Glomerular visceral epithelial cell (primary cell): ENCODE measurements at regions not wholly inside any gene's neighbourhood (a gene's known extent, or its start where the extent isn't known, plus 50 kb on each side); places are given as distances from the start of the nearest gene placed in this dataset.
"Not testable (repeated sequence)": the region's sequence is repeated elsewhere in the genome, so short reads cannot be mapped to it uniquely, and the experiment has no call there.

Experiments
- DNase-seq: peaks from one replicate; pipeline ENCODE4 v3.0.0-alpha.2; 2016; ENCODE audit errors: extremely low spot score

DNA sequence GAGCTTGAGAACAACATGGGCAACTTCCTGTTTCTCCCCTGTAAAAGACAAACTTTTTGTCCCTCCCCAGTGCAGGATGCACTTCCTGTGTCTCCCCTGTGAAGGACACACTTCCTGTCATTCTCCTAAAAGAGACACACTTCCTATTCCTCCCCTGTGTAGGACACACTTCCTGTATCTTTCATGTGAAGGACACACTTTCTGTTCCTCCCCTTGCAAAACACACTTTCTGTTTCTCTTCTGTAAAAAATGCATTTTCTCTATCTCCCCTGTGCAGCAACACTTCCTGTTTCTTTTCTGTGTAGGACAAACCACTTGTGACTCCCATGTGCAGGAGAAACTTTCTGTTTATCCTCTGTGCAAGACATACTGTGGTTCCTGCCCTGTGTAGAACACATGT lies 488.6 kb upstream of the USP9Y start:
- DNase-seq: no peak

GRCh38 chrY:12215564-12216022 lies 485.4 kb upstream of the USP9Y start:
- DNase-seq: no peak

DNA sequence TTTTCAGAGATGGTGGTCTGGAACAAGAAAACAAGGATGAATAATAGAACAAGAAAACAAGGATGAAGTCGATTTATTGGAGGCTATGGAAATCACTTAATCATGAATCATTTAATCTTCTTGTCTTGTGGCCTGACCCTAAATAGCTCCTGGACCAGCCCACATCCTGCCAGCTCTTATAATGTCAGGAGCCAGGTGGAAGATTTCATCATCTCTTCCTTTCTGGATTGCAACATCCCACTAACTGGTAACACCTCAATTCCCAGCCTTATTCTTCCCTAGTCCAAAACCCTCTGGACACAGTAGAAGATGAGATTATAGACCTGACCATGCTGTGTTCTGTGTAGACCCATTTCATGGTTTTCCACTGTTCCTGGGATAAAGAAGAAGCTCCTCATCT lies 470.1 kb upstream of the USP9Y start:
- no peak for DNase-seq

DNA sequence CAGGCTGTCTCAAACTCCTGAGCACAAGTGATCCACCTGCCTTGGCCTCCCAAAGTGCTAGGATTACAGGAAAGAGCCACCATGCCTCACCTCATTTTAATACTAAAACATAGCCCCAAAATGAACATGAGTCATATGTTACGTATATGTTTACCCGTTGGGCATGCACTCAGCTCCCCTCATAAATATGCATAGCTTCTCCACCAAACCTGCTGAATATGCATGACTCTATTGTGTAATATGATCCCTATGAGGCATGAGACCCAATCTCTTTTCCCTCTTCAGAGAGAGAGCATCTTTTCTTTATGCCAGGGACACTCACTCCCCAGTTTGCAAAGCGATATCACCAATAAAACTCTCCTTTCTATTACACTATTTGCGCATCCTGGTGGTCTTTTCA lies 464.6 kb upstream of the USP9Y start:
- DNase-seq: no peak

- DNase-seq: not testable (repeated sequence)
Measured at GRCh38 chrY:12240326-12240725, 460.7 kb upstream of the USP9Y start.

- DNase-seq: no peak
Measured at GRCh38 chrY:12244146-12244545, 456.9 kb upstream of the USP9Y start.

DNA sequence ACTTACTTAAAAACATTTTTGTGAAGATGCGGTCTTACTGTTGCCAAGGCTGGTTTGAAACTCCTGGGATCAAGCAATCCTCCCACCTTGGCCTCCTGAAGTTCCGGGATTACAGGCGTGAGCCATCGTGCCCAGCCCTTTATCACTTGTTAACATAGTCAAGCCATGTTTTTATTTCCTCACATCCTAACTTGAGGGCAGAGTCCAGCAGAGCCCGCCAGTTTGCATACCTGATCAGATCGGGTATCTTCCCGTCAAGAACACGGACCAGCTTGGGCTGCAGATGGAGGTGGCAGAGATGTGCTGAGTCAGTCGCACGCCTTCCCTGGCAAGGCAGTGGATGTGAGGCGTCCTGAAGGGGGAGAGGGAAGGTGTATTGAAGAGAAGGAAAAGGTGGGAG lies 447.3 kb upstream of the USP9Y start:
- no peak for DNase-seq

DNA sequence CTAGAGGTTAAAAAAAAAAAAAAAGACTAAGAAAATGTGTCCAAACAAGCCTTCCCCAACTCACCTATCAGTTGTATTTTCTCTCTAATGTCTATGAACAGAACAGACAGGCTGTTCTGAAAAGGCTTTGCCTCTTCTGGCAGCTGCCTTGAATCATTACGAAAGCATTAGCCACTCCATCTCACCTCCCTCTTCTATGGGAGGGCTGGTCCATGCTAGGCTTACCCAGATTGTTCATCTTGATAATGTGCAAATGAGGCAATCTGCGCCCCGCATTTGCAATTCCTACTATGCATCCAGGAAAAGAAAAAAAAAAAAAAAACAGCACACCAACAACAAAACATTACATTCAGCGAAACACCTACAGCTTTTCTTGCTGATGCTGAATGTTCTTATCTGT lies 429.9 kb upstream of the USP9Y start:
- no peak for DNase-seq

GRCh38 chrY:12285608-12286007 lies 415.4 kb upstream of the USP9Y start:
- no peak for DNase-seq

DNA sequence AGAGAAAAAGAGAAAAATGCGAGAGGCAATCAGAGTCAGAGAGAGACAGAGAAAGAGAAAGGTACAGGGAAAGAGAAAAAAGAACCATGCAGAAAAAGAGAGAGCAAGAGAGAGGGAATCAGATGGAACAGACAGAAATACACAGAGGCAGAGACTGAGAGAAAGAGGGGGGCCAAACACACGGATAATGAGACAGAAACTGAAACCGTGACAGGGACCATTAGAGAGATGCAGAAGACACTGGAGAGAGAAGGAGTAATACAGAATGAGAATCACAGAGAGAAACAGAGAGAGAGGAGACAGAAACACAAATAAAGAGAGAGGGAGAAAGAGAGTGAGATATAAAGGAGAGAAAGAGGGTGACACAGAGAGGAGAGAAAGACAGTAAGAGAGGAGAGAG lies 412.1 kb upstream of the USP9Y start:
- no peak for DNase-seq

DNA sequence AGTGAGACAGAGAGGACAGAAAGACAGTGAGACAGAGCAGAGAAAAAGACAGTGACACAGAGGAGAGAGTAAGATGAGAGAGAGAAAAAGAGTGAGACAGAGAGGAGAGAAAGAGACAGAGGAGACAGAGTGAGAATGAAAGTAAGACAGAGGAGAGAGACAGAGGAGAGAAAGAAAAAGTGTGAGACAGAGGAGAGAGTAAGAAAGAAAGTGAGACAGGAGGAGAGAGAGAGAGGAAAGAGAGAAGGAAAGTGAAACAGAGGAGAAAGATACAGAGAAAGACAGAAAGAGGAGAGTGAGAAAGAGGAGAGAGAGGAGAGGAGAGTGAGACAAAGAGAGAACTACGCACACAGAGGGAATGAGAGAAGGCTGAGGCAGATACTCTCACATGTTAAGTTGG lies 411.6 kb upstream of the USP9Y start:
- no peak for DNase-seq

DNA sequence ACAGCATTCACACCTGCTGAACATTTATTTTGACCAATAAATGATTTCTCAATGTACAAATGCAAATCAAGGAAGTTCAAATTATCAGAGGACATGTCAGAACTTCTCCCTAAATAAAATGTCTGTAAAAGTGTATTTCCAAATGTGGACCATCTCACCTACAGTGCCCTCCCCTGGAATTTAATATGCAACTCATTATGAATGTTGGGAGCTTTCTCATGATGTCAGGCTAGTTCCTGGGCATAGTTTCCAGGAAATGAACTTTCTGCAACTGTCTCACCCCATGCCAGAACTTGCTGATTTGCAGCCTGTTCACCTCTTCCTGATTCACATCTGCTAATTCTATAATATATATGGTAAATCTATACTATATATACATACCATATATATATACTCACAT lies 408.5 kb upstream of the USP9Y start:
- no peak for DNase-seq

DNA sequence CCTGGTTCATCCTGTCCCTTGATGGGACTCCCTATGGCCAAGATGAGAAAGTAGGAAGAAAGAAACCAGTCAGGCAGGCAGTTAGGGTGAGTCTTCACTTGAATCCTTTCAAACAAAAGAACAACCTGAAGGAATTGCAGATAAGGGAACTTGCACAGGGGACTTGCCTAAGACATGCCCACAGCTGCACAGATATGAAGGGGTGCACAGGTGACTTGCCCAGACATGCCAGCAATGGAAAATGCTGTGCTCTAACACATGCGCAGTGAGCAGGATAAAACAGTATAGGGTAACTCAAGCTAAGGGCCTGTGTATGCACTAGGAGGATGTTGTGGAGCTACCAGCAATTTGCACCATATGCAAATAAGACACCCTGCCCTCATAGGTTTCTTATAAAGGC lies 404.6 kb upstream of the USP9Y start:
- DNase-seq: no peak

GRCh38 chrY:12299796-12300195 lies 401.2 kb upstream of the USP9Y start:
- DNase-seq: not testable (repeated sequence)

DNA sequence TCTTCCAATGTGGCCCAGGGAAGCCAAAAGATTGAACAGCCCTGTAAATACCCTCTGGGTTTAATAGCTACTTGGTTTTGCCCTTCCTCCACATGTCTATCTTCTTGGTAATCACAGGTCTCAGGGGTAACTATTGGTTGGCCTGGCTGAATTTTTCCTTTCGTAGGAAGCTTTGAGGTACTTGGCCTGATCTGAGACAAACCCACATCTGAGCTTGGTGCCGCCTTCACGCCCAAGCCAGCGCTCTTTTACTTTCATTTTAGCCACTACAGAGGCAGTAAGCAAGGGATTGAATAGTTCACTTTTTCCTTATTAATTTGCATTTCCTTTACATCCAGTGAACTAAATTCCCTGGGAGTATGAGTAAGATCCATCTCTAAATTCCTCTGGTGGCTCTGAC lies 397.6 kb upstream of the USP9Y start:
- DNase-seq: no peak

- no peak for DNase-seq
Measured at GRCh38 chrY:12305456-12305855, 395.6 kb upstream of the USP9Y start.

DNA sequence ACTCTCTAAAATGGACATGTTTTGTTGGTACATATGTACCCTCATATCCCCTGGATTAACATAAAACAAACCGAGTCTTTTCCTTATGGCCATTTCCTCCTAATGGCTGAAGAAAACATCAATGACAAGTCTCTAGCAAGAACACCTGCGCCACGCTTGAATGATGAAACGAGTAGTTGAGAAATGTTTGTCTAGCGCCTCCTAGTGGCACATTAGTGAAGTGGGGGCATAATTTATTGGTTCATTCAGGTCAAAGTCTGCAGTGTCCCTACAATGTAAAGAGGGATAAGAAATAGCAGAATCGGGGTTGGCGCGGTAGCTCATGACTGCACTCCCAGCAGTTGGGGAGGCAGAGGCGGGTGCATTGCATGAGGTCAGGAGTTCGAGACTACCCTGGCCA lies 391.8 kb upstream of the USP9Y start:
- DNase-seq: no peak

DNA sequence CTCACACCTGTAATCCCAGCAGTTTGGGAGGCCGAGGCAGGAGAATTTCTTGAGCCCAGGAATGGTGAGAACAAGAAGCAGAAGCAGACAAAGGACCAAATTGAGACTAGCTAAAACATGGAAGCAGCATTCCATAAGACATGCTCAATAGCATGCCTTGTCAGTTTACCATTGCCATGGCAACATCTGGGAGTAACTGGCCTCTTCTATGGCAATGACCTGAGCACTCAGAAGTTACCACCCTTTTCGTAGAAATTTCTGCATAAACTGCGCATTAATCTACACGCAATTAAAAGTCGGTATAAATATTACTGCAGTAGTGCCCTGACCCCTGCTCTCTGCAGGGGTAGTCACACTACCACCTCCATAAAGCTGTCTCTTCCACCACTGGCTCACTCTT lies 390.2 kb upstream of the USP9Y start:
- DNase-seq: no peak

DNA sequence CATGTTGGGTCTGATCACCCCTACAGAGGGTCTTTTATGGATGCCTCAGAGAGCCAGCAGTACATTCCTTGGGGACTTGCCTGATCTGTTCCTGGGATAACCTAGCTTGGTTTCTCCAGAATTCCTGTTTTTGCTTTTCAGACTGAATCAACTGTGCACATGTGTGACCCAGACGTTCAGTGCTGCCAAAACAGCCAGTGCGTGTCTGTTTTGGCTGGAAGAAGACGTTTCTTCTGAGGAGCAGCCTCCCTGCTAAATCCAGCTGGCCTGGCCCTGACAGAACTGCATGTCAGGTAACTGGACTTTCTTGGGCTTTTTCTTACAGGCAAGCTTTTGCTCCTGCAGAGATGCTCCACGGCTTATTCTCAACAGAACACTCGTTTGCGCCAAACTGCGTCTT lies 373.3 kb upstream of the USP9Y start:
- no peak for DNase-seq

DNA sequence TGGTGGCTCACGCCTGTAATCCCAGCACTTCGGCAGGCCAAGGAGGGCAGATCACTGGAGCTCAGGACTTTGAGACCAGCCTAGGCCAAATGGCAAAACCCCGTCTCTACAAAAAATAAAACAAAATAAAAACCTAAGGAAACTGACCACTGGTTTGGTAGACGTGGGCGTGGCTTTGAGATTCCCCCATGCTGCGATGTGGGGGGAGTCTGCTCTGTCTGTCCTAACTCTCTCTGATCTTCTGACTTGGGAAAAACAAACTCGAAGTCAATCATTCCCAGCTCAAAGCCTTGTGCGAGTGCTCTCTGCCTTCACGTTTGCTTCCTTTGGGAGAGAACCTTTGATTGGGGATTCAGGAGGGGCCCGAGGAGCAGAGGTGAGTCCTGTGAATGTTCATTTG lies 369.1 kb upstream of the USP9Y start:
- not testable (repeated sequence) for DNase-seq

- no peak for DNase-seq
Measured at GRCh38 chrY:12343211-12343610, 357.8 kb upstream of the USP9Y start.

DNA sequence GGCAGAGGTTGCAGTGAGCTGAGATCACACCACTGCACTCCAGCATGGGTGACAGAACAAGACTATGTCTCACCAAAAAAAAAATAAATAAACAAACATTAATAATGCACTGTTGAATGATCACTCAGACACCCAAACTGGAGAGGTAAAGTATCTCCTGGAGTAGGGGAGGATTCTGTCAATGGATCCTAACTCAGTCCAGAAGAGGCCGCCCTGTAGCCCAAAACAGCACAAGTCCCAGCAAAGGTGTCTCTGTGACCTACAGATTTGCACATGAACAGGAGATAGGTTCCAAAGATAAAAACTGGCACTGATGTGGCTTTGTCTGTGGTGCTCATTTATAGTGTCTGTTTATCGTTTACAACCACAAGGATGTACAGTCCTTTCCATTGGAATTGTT lies 352.9 kb upstream of the USP9Y start:
- DNase-seq: no peak

GRCh38 chrY:12357204-12357603 lies 343.8 kb upstream of the USP9Y start:
- DNase-seq: no peak

DNA sequence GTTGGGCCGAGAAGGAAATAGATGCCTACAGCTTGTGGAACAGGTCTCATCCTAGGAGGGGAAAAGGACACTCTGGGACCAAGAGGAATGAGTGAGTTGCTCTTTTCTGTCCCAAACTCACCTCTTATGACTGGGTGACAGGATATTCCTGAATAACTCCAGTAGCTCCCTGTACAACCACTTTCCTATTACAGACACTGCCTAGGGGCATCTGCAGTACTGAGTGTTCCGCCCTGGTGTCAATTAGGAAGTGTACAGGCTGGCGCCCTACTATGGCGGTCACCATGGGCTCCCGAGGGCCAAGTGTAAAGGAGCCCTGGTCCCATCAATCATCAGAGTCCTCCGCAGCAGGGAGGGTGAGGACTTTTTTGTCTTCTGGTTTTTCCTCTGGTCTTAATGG lies 343.4 kb upstream of the USP9Y start:
- no peak for DNase-seq

GRCh38 chrY:12358337-12358736 lies 342.7 kb upstream of the USP9Y start:
- no peak for DNase-seq
